ENCODE measurements at regions not wholly inside any gene's neighbourhood (a gene's known extent, or its start where the extent isn't known, plus 50 kb on each side); places are given as distances from the start of the nearest gene placed in this dataset.
A peak's percentile ranks its signal among the peaks of the same experiment; 100 is the strongest.

DNA sequence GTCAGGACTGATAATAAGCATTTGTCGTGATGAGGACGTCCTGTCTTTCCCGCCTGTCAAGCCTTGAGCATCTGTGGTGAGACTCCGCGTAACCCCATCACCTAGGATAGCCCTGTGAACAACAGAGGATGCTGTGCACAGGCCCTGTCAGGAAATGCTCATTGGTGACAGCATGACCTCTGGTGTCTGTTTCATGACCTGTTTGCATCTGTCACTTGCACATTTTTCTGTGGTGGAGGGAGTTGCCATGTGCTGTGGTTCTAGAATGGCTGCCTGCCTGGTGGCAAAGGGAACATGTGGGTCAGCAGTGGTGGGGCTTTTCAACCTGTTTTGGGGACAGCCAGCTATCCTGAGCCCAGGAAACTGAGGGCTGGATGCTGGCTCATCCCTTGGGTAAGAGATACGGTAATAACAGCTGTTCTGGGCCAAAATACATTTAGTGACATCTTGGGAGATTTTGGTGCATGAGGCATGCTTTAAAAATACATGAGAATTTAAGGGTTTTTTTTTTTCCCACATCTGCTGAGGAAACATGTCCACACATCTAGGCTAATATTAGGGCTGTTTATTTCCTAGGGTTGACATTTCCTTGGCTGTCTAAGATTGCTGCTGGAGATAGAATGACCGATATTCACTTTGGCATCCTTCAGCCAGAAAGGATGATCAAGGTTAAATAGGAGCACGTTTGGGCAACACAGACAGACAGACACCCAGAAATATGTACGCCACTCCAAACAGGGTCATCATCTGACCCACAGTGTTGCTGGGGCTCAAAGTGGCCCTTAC, 52.9 kb downstream of the KCNC4 start:
- Histone ChIP-seq H2AFZ (ENCODE audit: low read depth, low read length) (no peak overlapping the region), H4K20me1 (replicated peaks; ENCODE audit: control insufficient read depth, insufficient read depth, low read length) (no peaks in the 10 kb centered on the region), H3K27me3 (ENCODE audit: control insufficient read depth in 2 of 2, insufficient read depth in 2 of 2, low read length in 2 of 2) (peaks cover 33 to 49% of the 10 kb centered on the region in 2 experiments), H3K4me3 (no peak overlapping the region), H3K79me2 (ENCODE audit: control insufficient read depth, insufficient read depth, low read length) (no peaks in the 10 kb centered on the region), H3K4me1 (replicated peaks in 1 of 2; ENCODE audit: control insufficient read depth in 2 of 2, insufficient read depth in 2 of 2, low read length in 2 of 2) (no peaks in the 10 kb centered on the region; a peak in 1 of 5 replicates), H3K27ac (ENCODE audit: extremely low read depth, low read depth, low read length) (no peak overlapping the region), H3K9ac (ENCODE audit: insufficient read depth in 1 of 2, low read depth in 2 of 2, low read length in 2 of 2) (no peak overlapping the region), H3K9me1 (ENCODE audit: control insufficient read depth, insufficient read depth, low read length) (no peaks in the 10 kb centered on the region), H3K9me3 (replicated peaks; ENCODE audit: control insufficient read depth, insufficient read depth, low read depth, low read length) (no peaks in the 10 kb centered on the region), H3K4me2 (ENCODE audit: insufficient read depth, low read length) (no peak overlapping the region), H3K36me3 (ENCODE audit: control insufficient read depth, insufficient read depth, low read length) (no peaks in the 10 kb centered on the region)
- in situ Hi-C loops (cut with MboI) (no loop called here), intact Hi-C loops (cut with micrococcal nuclease) (loop anchor here (2.0 kb wide), 1 partner anchor 56 kb away; no protein-coding TSS in a partner anchor)
- ATAC-seq (peak; percentile 73), FAIRE-seq (peak; percentile 78), DNase-seq (ENCODE audit: extremely low read depth in 1 of 4, low spot score in 3 of 4) (peak; percentile 30 to 63 (median 52))
- ChIA-PET CTCF (ENCODE audit: low intra/inter-chr PET ratio) (no interaction called here), POLR2A (interaction anchor here (0.6 kb wide), 1 partner anchor 26 kb away, joined by 3 read pairs; no protein-coding TSS in a partner anchor)
- 0% methylated on average over 9 of the region's 9 CpGs for WGBS (ENCODE audit: insufficient coverage, low coverage, missing lambda C conversion rate)
- BruUV-seq (replicated peaks): no TSS peak
- TF ChIP-seq MAFG (tag; conservative IDR thresholded peaks at IDR 0.05) (no peak), MTA3 (IDR thresholded peaks at IDR 0.05; ENCODE audit: borderline replicate concordance) (no peak), ZNF778 (CRISPR knock-in tag; IDR thresholded peaks at IDR 0.05) (no peak), YY1 (IDR thresholded peaks at IDR 0.05; ENCODE audit: borderline replicate concordance in 1 of 3, control insufficient read depth in 1 of 3, extremely low read depth in 1 of 3, insufficient read depth in 3 of 3, insufficient read length in 1 of 3, insufficient replicate concordance in 2 of 3, low read depth in 1 of 3, low read length in 2 of 3) (peak in 2 of 3 experiments; percentile 22 to 68), CREM (IDR thresholded peaks at IDR 0.05; ENCODE audit: low read depth) (no peak), ZNF282 (CRISPR knock-in tag; IDR thresholded peaks at IDR 0.05) (no peak), MTA2 (IDR thresholded peaks at IDR 0.05; ENCODE audit: low read depth) (0 out of 2 replicates have a peak, but pooled peaks have one; percentile 18), ARID1B (IDR thresholded peaks at IDR 0.05) (peak; percentile 24), ZKSCAN8 (CRISPR knock-in tag; IDR thresholded peaks at IDR 0.05) (no peak), STAT5A (IDR thresholded peaks at IDR 0.05; ENCODE audit: borderline replicate concordance, low read length) (peak; percentile 51), CREB1 (IDR thresholded peaks at IDR 0.05) (no peak), CREB1 (CRISPR knock-in tag; IDR thresholded peaks at IDR 0.05) (no peak), HNRNPL (IDR thresholded peaks at IDR 0.05; ENCODE audit: low read depth, low read length) (no peak), NCOR1 (IDR thresholded peaks at IDR 0.05) (no peak), HNRNPK (IDR thresholded peaks at IDR 0.05; ENCODE audit: low read depth, low read length, poor library complexity, severe bottlenecking) (no peak), ZC3H11A (IDR thresholded peaks at IDR 0.05; ENCODE audit: low read depth, low read length) (no peak), BCOR (IDR thresholded peaks at IDR 0.05) (no peak), CTCF (IDR thresholded peaks at IDR 0.05 in 2 of 3, conservative IDR thresholded peaks at IDR 0.05 in 1 of 3; ENCODE audit: insufficient read depth in 2 of 3, low read depth in 1 of 3, low read length in 3 of 3) (peak in 2 of 3 experiments; percentile 2 to 23; a peak in 1 of 6 replicates), ELK1 (CRISPR knock-in tag; IDR thresholded peaks at IDR 0.05) (no peak)

All from K562 (cell line).